DMS53 (cell line): ENCODE measurements at regions not wholly inside any gene's neighbourhood (a gene's known extent, or its start where the extent isn't known, plus 50 kb on each side); places are given as distances from the start of the nearest gene placed in this dataset.

Experiments used
- DNase-seq: peaks from one replicate; lab custom pipeline; 2025; lab: John Stamatoyannopoulos, UW

- no peak for DNase-seq
Measured at GRCh38 chr6:54009052-54009654, 102.1 kb upstream of the MLIP start.

GRCh38 chr6:54010340-54011276, 100.6 kb upstream of the MLIP start:
- DNase-seq, result no peak

- DNase-seq, result no peak
Measured at GRCh38 chr6:54011277-54011648, 100.0 kb upstream of the MLIP start.

- no peak for DNase-seq
Measured at GRCh38 chr6:54013966-54014365, 97.3 kb upstream of the MLIP start.

- DNase-seq, result peak; percentile 61
Measured at GRCh38 chr6:54014440-54014839, 96.8 kb upstream of the MLIP start.

- DNase-seq, result no peak
Measured at GRCh38 chr6:54017877-54018276, 93.4 kb upstream of the MLIP start.

- no peak for DNase-seq
Measured at GRCh38 chr6:54018722-54019121, 92.5 kb upstream of the MLIP start.

GRCh38 chr6:54019860-54020259, 91.4 kb upstream of the MLIP start:
- DNase-seq, result no peak

GRCh38 chr6:54020334-54020733, 90.9 kb upstream of the MLIP start:
- peak; percentile 48 for DNase-seq

GRCh38 chr6:54026652-54027400, 84.4 kb upstream of the MLIP start:
- no peak for DNase-seq

- no peak for DNase-seq
Measured at GRCh38 chr6:54028170-54028569, 83.1 kb upstream of the MLIP start.

- no peak for DNase-seq
Measured at GRCh38 chr6:54029187-54029586, 82.1 kb upstream of the MLIP start.

- no peak for DNase-seq
Measured at GRCh38 chr6:54031169-54031568, 80.1 kb upstream of the MLIP start.

- DNase-seq, result no peak
Measured at GRCh38 chr6:54037277-54037779, 73.9 kb upstream of the MLIP start.

GRCh38 chr6:54040545-54040944, 70.7 kb upstream of the MLIP start:
- no peak for DNase-seq

- no peak for DNase-seq
Measured at GRCh38 chr6:54041239-54041638, 70.0 kb upstream of the MLIP start.

- DNase-seq, result no peak
Measured at GRCh38 chr6:54043360-54043759, 67.9 kb upstream of the MLIP start.

- DNase-seq, result no peak
Measured at GRCh38 chr6:54044059-54044458, 67.2 kb upstream of the MLIP start.

- no peak for DNase-seq
Measured at GRCh38 chr6:54048782-54049181, 62.5 kb upstream of the MLIP start.

GRCh38 chr6:54050750-54051149, 60.5 kb upstream of the MLIP start:
- DNase-seq, result no peak

GRCh38 chr6:54053881-54054391, 57.3 kb upstream of the MLIP start:
- DNase-seq, result peak; percentile 31

GRCh38 chr6:54056105-54056504, 55.1 kb upstream of the MLIP start:
- no peak for DNase-seq
